Smooth muscle cell (in vitro differentiated cells): ENCODE measurements at regions not wholly inside any gene's neighbourhood (a gene's known extent, or its start where the extent isn't known, plus 50 kb on each side); places are given as distances from the start of the nearest gene placed in this dataset.
"Not testable (repeated sequence)": the region's sequence is repeated elsewhere in the genome, so short reads cannot be mapped to it uniquely, and the experiment has no call there.

ENCODE experiments used
- DNase-seq: peaks from one replicate; lab custom pipeline; 2025; ENCODE audit not compliant: unreplicated experiment; lab: John Stamatoyannopoulos, UW
- H2AFZ ChIP-seq: fragments of 200-600 bp; sonication (generic); 2 replicates; pipeline ENCODE4 v1.6.0; 2016; ENCODE audit warnings: antibody characterized with exemption, low read depth, mild to moderate bottlenecking
- H3F3A ChIP-seq: fragments of 200-600 bp; sonication (generic); 2 replicates; pipeline ENCODE4 v1.6.0; 2017; ENCODE audit warnings: antibody characterized with exemption, low read depth
- H3K27ac ChIP-seq: fragments of 200-600 bp; sonication (generic); 2 replicates; pipeline ENCODE4 v1.5.1; 2016; ENCODE audit warnings: low read depth, mild to moderate bottlenecking
- H3K27me3 ChIP-seq: fragments of 200-600 bp; sonication (generic); 2 replicates; pipeline ENCODE4 v1.6.1; 2016; ENCODE audit warnings: low read depth, mild to moderate bottlenecking
- H3K36me3 ChIP-seq: fragments of 200-600 bp; sonication (generic); 2 replicates; pipeline ENCODE4 v1.5.1; 2016; ENCODE audit warnings: low read depth
- H3K4me1 ChIP-seq: fragments of 200-600 bp; sonication (generic); 2 replicates; pipeline ENCODE4 v1.5.1; 2016; ENCODE audit warnings: low read depth
- H3K4me2 ChIP-seq: fragments of 200-600 bp; sonication (generic); 2 replicates; pipeline ENCODE4 v1.6.0; 2016; ENCODE audit warnings: mild to moderate bottlenecking
- H3K4me3 ChIP-seq: fragments of 200-600 bp; sonication (generic); 2 replicates; pipeline ENCODE4 v1.5.1; 2016; ENCODE audit warnings: mild to moderate bottlenecking
- H3K79me2 ChIP-seq: fragments of 200-600 bp; sonication (generic); 2 replicates; pipeline ENCODE4 v1.6.0; 2016; ENCODE audit warnings: low read depth, mild to moderate bottlenecking
- H3K9ac ChIP-seq: fragments of 200-600 bp; sonication (generic); 2 replicates; pipeline ENCODE4 v1.6.0; 2016; ENCODE audit warnings: low read depth
- H3K9me3 ChIP-seq: fragments of 200-600 bp; sonication (generic); replicated peaks from 2 replicates; pipeline ENCODE4 v1.5.1; 2016; ENCODE audit warnings: low read depth
- H4K20me1 ChIP-seq: fragments of 200-600 bp; sonication (generic); 2 replicates; pipeline ENCODE4 v1.6.0; 2016; ENCODE audit warnings: low read depth
- CTCF ChIP-seq: fragments of 200-600 bp; sonication (generic); IDR thresholded peaks from 2 replicates; pipeline ENCODE4 v1.5.1; 2017; ENCODE audit warnings: borderline replicate concordance, mild to moderate bottlenecking, antibody characterized with exemption; ENCODE audit not compliant: insufficient read depth, poor library complexity, severe bottlenecking
- WGBS: methylation state at CpG from one replicate; pipeline ENCODE4 v1.1.7; 2016; ENCODE audit warnings: low lambda C conversion rate; 5-methylcytosine and 5-hydroxymethylcytosine counted together

GRCh38 chr20:55079917-55080316 lies 604.5 kb downstream of the DOK5 start:
- Histone ChIP-seq H3K9ac (no peak overlapping the region), H3K27me3 (no peaks in the 10 kb centered on the region), H3K36me3 (no peaks in the 10 kb centered on the region), H3K9me3 (no peaks in the 10 kb centered on the region), H3K27ac (no peak overlapping the region), H3K79me2 (no peaks in the 10 kb centered on the region), H4K20me1 (no peaks in the 10 kb centered on the region), H2AFZ (no peak overlapping the region), H3K4me1 (no peaks in the 10 kb centered on the region), H3F3A (no peaks in the 10 kb centered on the region), H3K4me3 (no peak overlapping the region), H3K4me2 (no peak overlapping the region)
- DNase-seq: no peak
- WGBS: 85% methylated on average over 4 of the region's 4 CpGs
- no peak for TF ChIP-seq CTCF

GRCh38 chr20:55074266-55074840 lies 599.0 kb downstream of the DOK5 start:
- not testable (repeated sequence) for H3K4me1 ChIP-seq
- 97% methylated on average over 15 of the region's 19 CpGs for WGBS

GRCh38 chr20:55070001-55070400 lies 594.6 kb downstream of the DOK5 start:
- no peak for DNase-seq
- H3K9me3 ChIP-seq: no peaks in the 10 kb centered on the region
- 38% methylated on average over 1 of the region's 1 CpG for WGBS
- no peaks in the 10 kb centered on the region for H3K27me3 ChIP-seq
- H3K9ac ChIP-seq: no peak overlapping the region
- H2AFZ ChIP-seq: no peak overlapping the region
- no peak for TF ChIP-seq CTCF
- no peaks in the 10 kb centered on the region for H3K4me1 ChIP-seq
- H3F3A ChIP-seq: no peaks in the 10 kb centered on the region
- no peak overlapping the region for H3K4me3 ChIP-seq
- H4K20me1 ChIP-seq: no peaks in the 10 kb centered on the region
- H3K27ac ChIP-seq: no peak overlapping the region
- H3K79me2 ChIP-seq: no peaks in the 10 kb centered on the region
- no peak overlapping the region for H3K4me2 ChIP-seq
- H3K36me3 ChIP-seq: no peaks in the 10 kb centered on the region

More at GRCh38 chr20:55074266-55074840, 599.0 kb downstream of the DOK5 start:
- not testable (repeated sequence) for H3F3A ChIP-seq, H3K9me3 ChIP-seq, H3K27ac ChIP-seq, H3K4me2 ChIP-seq, H2AFZ ChIP-seq, H3K4me3 ChIP-seq, H4K20me1 ChIP-seq, H3K36me3 ChIP-seq, H3K27me3 ChIP-seq, H3K9ac ChIP-seq, H3K79me2 ChIP-seq, DNase-seq

- no peak for TF ChIP-seq CTCF
Observed at GRCh38 chr20:55067158-55067825, 591.9 kb downstream of the DOK5 start.

More at GRCh38 chr20:55067158-55067825, 591.9 kb downstream of the DOK5 start:
- Histone ChIP-seq H3F3A (no peaks in the 10 kb centered on the region), H3K36me3 (no peaks in the 10 kb centered on the region), H3K9me3 (no peaks in the 10 kb centered on the region), H4K20me1 (no peaks in the 10 kb centered on the region), H3K9ac (no peak overlapping the region), H3K4me2 (no peak overlapping the region), H3K79me2 (no peaks in the 10 kb centered on the region), H3K27me3 (no peaks in the 10 kb centered on the region), H3K4me3 (no peak overlapping the region), H3K27ac (no peak overlapping the region), H2AFZ (no peak overlapping the region), H3K4me1 (no peaks in the 10 kb centered on the region)
- 94% methylated on average over 7 of the region's 7 CpGs for WGBS
- no peak for DNase-seq
